ENCODE measurements at regions not wholly inside any gene's neighbourhood (a gene's known extent, or its start where the extent isn't known, plus 50 kb on each side); places are given as distances from the start of the nearest gene placed in this dataset.
"Not testable (repeated sequence)": the region's sequence is repeated elsewhere in the genome, so short reads cannot be mapped to it uniquely, and the experiment has no call there.

GRCh38 chrX:18102006-18102405 is 118.7 kb downstream of the BEND2 start:
- no peak for DNase-seq

GRCh38 chrX:18101087-18101486 is 119.6 kb downstream of the BEND2 start:
- DNase-seq: no peak

GRCh38 chrX:18099745-18100144 is 120.9 kb downstream of the BEND2 start:
- no peak for DNase-seq

- no peak for DNase-seq
These were observed 121.9 kb downstream of the BEND2 start for GRCh38 chrX:18098763-18099162.

GRCh38 chrX:18076434-18076833 is 144.3 kb downstream of the BEND2 start:
- DNase-seq: no peak

- DNase-seq: no peak
These were observed 145.1 kb downstream of the BEND2 start for GRCh38 chrX:18075603-18076002.

- not testable (repeated sequence) for DNase-seq
These were observed 152.6 kb downstream of the BEND2 start for GRCh38 chrX:18068045-18068444.

- DNase-seq: no peak
These were observed 154.7 kb downstream of the BEND2 start for GRCh38 chrX:18065956-18066355.

GRCh38 chrX:18051690-18052089 is 169.0 kb downstream of the BEND2 start:
- no peak for DNase-seq

- peak; percentile 73 for DNase-seq
These were observed 173.2 kb downstream of the BEND2 start for GRCh38 chrX:18047491-18047890.

GRCh38 chrX:18045436-18045835 is 175.2 kb downstream of the BEND2 start:
- DNase-seq: no peak

GRCh38 chrX:18042776-18043175 is 177.9 kb downstream of the BEND2 start:
- DNase-seq: no peak

GRCh38 chrX:18041656-18042055 is 179.0 kb downstream of the BEND2 start:
- DNase-seq: no peak

GRCh38 chrX:18039023-18039422 is 177.9 kb upstream of the RAI2 start:
- no peak for DNase-seq

- no peak for DNase-seq
These were observed 175.3 kb upstream of the RAI2 start for GRCh38 chrX:18036394-18036793.

GRCh38 chrX:18034945-18035344 is 173.8 kb upstream of the RAI2 start:
- DNase-seq: peak; percentile 55

GRCh38 chrX:18034504-18034903 is 173.4 kb upstream of the RAI2 start:
- no peak for DNase-seq

GRCh38 chrX:18032486-18033221 is 171.6 kb upstream of the RAI2 start:
- DNase-seq: no peak

GRCh38 chrX:18031726-18032375 is 170.8 kb upstream of the RAI2 start:
- DNase-seq: no peak

- DNase-seq: not testable (repeated sequence)
These were observed 169.6 kb upstream of the RAI2 start for GRCh38 chrX:18030656-18031055.

- DNase-seq: no peak
These were observed 165.1 kb upstream of the RAI2 start for GRCh38 chrX:18026166-18026565.

- DNase-seq: no peak
These were observed 156.3 kb upstream of the RAI2 start for GRCh38 chrX:18017411-18017810.

- no peak for DNase-seq
These were observed 155.8 kb upstream of the RAI2 start for GRCh38 chrX:18016941-18017340.

GRCh38 chrX:18010253-18010652 is 149.2 kb upstream of the RAI2 start:
- no peak for DNase-seq

- no peak for DNase-seq
These were observed 142.8 kb upstream of the RAI2 start for GRCh38 chrX:18003876-18004275.
